ENCODE measurements at regions not wholly inside any gene's neighbourhood (a gene's known extent, or its start where the extent isn't known, plus 50 kb on each side); places are given as distances from the start of the nearest gene placed in this dataset.

- no peaks in the 10 kb centered on the region for H3K4me1 Mint-ChIP-seq (ENCODE audit: low read depth)
- intact Hi-C loops (cut with micrococcal nuclease) = no loop called here
These were observed 129.0 kb upstream of the IRX4 start for GRCh38 chr5:2011481-2012411.

GRCh38 chr5:2010940-2011339, 128.2 kb upstream of the IRX4 start:
- no peaks in the 10 kb centered on the region for H3K4me1 Mint-ChIP-seq (ENCODE audit: low read depth)
- H3K36me3 Mint-ChIP-seq (ENCODE audit: low read depth) = no peaks in the 10 kb centered on the region
- no peaks in the 10 kb centered on the region for H3K9me3 Mint-ChIP-seq
- H3K27me3 Mint-ChIP-seq = peaks cover 4% of the 10 kb centered on the region
- intact Hi-C loops (cut with micrococcal nuclease) = no loop called here
- no peak overlapping the region for H3K4me3 Mint-ChIP-seq
- H3K27ac Mint-ChIP-seq = no peak overlapping the region

More at GRCh38 chr5:2011481-2012411, 129.0 kb upstream of the IRX4 start:
- H3K4me3 Mint-ChIP-seq = no peak overlapping the region
- H3K27ac Mint-ChIP-seq = no peak overlapping the region
- H3K36me3 Mint-ChIP-seq (ENCODE audit: low read depth) = no peaks in the 10 kb centered on the region
- no peaks in the 10 kb centered on the region for H3K9me3 Mint-ChIP-seq
- H3K27me3 Mint-ChIP-seq = peaks cover 4% of the 10 kb centered on the region

- Mint-ChIP-seq H3K27ac (no peak overlapping the region), H3K36me3 (ENCODE audit: low read depth) (no peaks in the 10 kb centered on the region), H3K4me3 (no peak overlapping the region), H3K27me3 (peaks cover 4% of the 10 kb centered on the region), H3K9me3 (no peaks in the 10 kb centered on the region), H3K4me1 (ENCODE audit: low read depth) (no peaks in the 10 kb centered on the region)
- intact Hi-C loops (cut with micrococcal nuclease) = no loop called here
These were observed 127.5 kb upstream of the IRX4 start for GRCh38 chr5:2009986-2010914.

- intact Hi-C loops (cut with micrococcal nuclease) = no loop called here
- H3K9me3 Mint-ChIP-seq = no peaks in the 10 kb centered on the region
- H3K36me3 Mint-ChIP-seq (ENCODE audit: low read depth) = no peaks in the 10 kb centered on the region
- H3K4me1 Mint-ChIP-seq (ENCODE audit: low read depth) = no peaks in the 10 kb centered on the region
- H3K4me3 Mint-ChIP-seq = no peak overlapping the region
- no peak overlapping the region for H3K27ac Mint-ChIP-seq
- peaks cover 2% of the 10 kb centered on the region for H3K27me3 Mint-ChIP-seq
These were observed 126.3 kb upstream of the IRX4 start for GRCh38 chr5:2008851-2009629.

GRCh38 chr5:2007878-2008501, 125.3 kb upstream of the IRX4 start:
- H3K27me3 Mint-ChIP-seq = peaks cover 2% of the 10 kb centered on the region
- H3K36me3 Mint-ChIP-seq (ENCODE audit: low read depth) = no peaks in the 10 kb centered on the region
- no peak overlapping the region for H3K27ac Mint-ChIP-seq
- H3K9me3 Mint-ChIP-seq = no peaks in the 10 kb centered on the region
- no peaks in the 10 kb centered on the region for H3K4me1 Mint-ChIP-seq (ENCODE audit: low read depth)
- intact Hi-C loops (cut with micrococcal nuclease) = no loop called here
- no peak overlapping the region for H3K4me3 Mint-ChIP-seq

GRCh38 chr5:2007496-2007877, 124.8 kb upstream of the IRX4 start:
- Mint-ChIP-seq H3K27ac (no peak overlapping the region), H3K9me3 (no peaks in the 10 kb centered on the region), H3K4me1 (ENCODE audit: low read depth) (no peaks in the 10 kb centered on the region), H3K4me3 (no peak overlapping the region), H3K36me3 (ENCODE audit: low read depth) (no peaks in the 10 kb centered on the region), H3K27me3 (peaks cover 2% of the 10 kb centered on the region)
- intact Hi-C loops (cut with micrococcal nuclease) = no loop called here

GRCh38 chr5:2006971-2007291, 124.2 kb upstream of the IRX4 start:
- Mint-ChIP-seq H3K36me3 (ENCODE audit: low read depth) (no peaks in the 10 kb centered on the region), H3K4me3 (no peak overlapping the region), H3K27ac (no peak overlapping the region), H3K4me1 (ENCODE audit: low read depth) (no peaks in the 10 kb centered on the region), H3K27me3 (peaks cover 2% of the 10 kb centered on the region), H3K9me3 (no peaks in the 10 kb centered on the region)
- intact Hi-C loops (cut with micrococcal nuclease) = no loop called here

GRCh38 chr5:2006193-2006970, 123.7 kb upstream of the IRX4 start:
- intact Hi-C loops (cut with micrococcal nuclease) = no loop called here
- Mint-ChIP-seq H3K4me1 (ENCODE audit: low read depth) (no peaks in the 10 kb centered on the region), H3K36me3 (ENCODE audit: low read depth) (no peaks in the 10 kb centered on the region), H3K4me3 (no peak overlapping the region), H3K27ac (no peak overlapping the region), H3K27me3 (peaks cover 2% of the 10 kb centered on the region), H3K9me3 (no peaks in the 10 kb centered on the region)

- intact Hi-C loops (cut with micrococcal nuclease) = no loop called here
- no peaks in the 10 kb centered on the region for H3K9me3 Mint-ChIP-seq
- H3K27ac Mint-ChIP-seq = no peak overlapping the region
- no peak overlapping the region for H3K4me3 Mint-ChIP-seq
- peaks cover 2% of the 10 kb centered on the region for H3K27me3 Mint-ChIP-seq
- no peaks in the 10 kb centered on the region for H3K4me1 Mint-ChIP-seq (ENCODE audit: low read depth)
- no peaks in the 10 kb centered on the region for H3K36me3 Mint-ChIP-seq (ENCODE audit: low read depth)
These were observed 122.6 kb upstream of the IRX4 start for GRCh38 chr5:2005101-2006041.

- H3K27me3 Mint-ChIP-seq = peaks cover 2% of the 10 kb centered on the region
- peaks cover 4% of the 10 kb centered on the region for H3K9me3 Mint-ChIP-seq
- H3K4me3 Mint-ChIP-seq = no peak overlapping the region
- no peaks in the 10 kb centered on the region for H3K4me1 Mint-ChIP-seq (ENCODE audit: low read depth)
- intact Hi-C loops (cut with micrococcal nuclease) = no loop called here
- H3K27ac Mint-ChIP-seq = no peak overlapping the region
- H3K36me3 Mint-ChIP-seq (ENCODE audit: low read depth) = no peaks in the 10 kb centered on the region
These were observed 121.1 kb upstream of the IRX4 start for GRCh38 chr5:2003690-2004365.

- Mint-ChIP-seq H3K27ac (no peak overlapping the region), H3K4me1 (ENCODE audit: low read depth) (no peaks in the 10 kb centered on the region), H3K9me3 (peaks cover 10% of the 10 kb centered on the region), H3K27me3 (peaks cover 2% of the 10 kb centered on the region), H3K36me3 (ENCODE audit: low read depth) (no peaks in the 10 kb centered on the region), H3K4me3 (no peak overlapping the region)
- intact Hi-C loops (cut with micrococcal nuclease) = no loop called here
These were observed 120.5 kb upstream of the IRX4 start for GRCh38 chr5:2003206-2003605.

- Mint-ChIP-seq H3K36me3 (ENCODE audit: low read depth) (no peaks in the 10 kb centered on the region), H3K27ac (no peak overlapping the region), H3K4me3 (no peak overlapping the region), H3K9me3 (peaks cover 18% of the 10 kb centered on the region), H3K4me1 (ENCODE audit: low read depth) (no peaks in the 10 kb centered on the region), H3K27me3 (no peaks in the 10 kb centered on the region)
- intact Hi-C loops (cut with micrococcal nuclease) = no loop called here
These were observed 118.6 kb upstream of the IRX4 start for GRCh38 chr5:2001300-2001699.
